Right forelimb (tissue), 1 donor: ENCODE measurements at regions not wholly inside any gene's neighbourhood (a gene's known extent, or its start where the extent isn't known, plus 50 kb on each side); places are given as distances from the start of the nearest gene placed in this dataset.
"Not testable (repeated sequence)": the region's sequence is repeated elsewhere in the genome, so short reads cannot be mapped to it uniquely, and the experiment has no call there.

Source experiments
- DNase-seq: peaks from one replicate; pipeline ENCODE4 v3.0.0-alpha.2; 2018

DNA sequence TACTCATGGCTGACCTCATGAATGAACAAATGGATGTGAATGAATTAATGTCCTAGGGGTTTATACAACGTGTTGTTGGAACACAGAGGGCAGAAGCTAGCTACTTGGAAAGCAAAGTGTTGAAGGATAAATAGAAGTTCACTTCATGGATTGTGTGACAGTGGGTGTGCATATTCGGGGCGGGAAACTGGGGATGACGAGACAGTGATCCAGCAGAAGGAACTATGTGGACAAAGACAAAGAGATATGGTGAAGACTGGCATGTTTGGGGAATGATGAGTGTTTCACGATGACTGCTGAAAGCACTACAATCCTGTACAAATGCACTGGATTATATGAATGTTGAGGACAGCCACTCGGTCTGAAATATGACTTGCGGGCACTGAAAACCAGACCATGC lies 250.5 kb upstream of the C16orf82 start:
- no peak for DNase-seq

- no peak for DNase-seq
Measured at GRCh38 chr16:26816885-26817571, 249.7 kb upstream of the C16orf82 start.

DNA sequence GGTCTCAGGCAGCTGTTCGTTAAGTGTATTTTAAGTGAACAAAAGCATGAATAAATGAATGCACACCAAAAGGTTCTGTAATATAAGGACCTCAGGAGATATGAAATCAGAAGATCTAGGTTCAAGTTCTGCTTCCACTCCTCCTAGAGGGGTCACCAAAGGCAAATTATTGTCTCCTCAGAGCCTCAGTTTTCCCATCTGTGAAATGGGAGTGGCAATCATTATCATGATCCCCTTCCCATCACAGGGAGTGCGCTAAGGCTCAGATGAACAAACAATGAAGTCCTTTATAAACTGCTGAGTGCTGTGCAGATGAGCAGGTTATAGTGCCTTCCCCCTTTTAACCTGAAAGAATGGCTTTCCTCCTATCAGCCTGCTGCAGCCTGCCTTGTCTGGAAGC lies 248.3 kb upstream of the C16orf82 start:
- DNase-seq: no peak

DNA sequence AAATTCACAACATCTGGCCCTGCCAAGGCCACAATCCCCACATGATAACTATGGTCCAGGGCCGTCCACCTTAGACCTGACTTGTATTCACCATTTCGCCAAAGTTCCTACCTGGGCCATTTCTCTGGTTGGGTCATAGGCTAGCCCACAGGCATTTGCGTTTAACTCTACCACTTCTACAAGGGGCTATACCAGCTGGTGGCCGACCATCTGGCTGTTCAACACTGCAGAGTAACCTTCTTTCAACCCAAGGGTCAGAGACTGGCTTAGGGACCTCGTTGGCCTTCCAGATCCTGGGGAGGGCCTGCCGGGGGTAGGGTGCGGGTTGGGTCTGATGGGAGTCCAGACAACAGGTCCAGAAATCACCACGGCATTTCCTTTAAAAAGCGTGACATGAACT lies 242.3 kb upstream of the C16orf82 start:
- DNase-seq: no peak

DNA sequence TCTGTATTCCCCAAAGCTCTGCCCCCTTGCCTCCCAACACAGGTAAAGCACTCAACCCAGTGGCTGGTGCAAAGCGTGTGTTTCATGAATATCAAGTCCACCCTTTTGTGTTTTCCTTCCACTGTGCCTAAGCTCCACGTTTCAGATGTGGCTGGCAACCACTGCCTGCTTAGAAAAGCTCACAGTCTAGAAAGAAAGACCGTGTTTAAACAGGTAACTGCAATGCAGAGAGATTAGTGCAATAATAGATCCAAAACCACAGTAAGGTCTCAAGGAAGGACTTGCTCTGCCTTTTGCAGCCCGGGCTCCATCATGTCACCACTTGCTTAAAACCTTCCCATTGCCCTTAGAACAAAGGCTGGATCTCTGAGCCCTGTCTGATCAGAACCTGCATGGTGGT lies 240.2 kb upstream of the C16orf82 start:
- DNase-seq: no peak

- DNase-seq: no peak
Measured at GRCh38 chr16:26827386-26827785, 239.3 kb upstream of the C16orf82 start.

DNA sequence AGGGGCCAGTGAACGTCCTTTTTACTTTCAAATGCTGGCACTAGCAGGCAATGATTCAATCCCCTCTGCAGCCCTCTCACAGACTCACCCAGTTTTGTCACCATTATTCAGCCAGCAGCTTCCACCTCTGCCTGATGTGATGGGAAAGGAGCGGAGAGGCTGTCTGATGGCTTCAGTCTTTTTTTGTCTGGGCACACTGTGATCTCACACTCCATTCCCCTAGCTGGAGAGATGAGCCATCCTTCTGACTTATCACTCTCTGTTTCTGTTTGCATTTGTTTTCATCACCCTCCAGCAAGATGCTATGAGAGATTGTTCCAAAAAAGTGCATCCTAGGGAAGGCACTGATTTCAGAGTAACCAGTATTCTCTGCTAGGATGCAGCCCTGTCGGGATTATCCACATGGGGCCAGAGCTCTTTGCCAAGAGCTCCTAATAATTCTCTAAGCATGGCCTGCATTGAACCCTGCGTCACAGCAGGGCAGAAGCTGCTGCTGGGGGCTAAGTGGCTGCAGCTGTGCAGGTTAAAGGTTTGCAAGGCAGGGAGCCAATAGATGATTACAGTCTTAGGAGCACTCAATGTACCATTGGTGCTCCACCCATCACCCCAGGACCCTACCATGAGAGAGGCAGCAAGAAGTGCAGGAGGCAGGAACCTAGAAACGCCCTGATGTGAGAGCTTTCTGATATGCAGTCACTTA lies 236.1 kb upstream of the C16orf82 start:
- DNase-seq: no peak

GRCh38 chr16:26836114-26836513 lies 230.6 kb upstream of the C16orf82 start:
- DNase-seq: not testable (repeated sequence)

- DNase-seq: no peak
Measured at GRCh38 chr16:26838931-26839330, 227.8 kb upstream of the C16orf82 start.

GRCh38 chr16:26840691-26841090 lies 226.0 kb upstream of the C16orf82 start:
- DNase-seq: no peak

DNA sequence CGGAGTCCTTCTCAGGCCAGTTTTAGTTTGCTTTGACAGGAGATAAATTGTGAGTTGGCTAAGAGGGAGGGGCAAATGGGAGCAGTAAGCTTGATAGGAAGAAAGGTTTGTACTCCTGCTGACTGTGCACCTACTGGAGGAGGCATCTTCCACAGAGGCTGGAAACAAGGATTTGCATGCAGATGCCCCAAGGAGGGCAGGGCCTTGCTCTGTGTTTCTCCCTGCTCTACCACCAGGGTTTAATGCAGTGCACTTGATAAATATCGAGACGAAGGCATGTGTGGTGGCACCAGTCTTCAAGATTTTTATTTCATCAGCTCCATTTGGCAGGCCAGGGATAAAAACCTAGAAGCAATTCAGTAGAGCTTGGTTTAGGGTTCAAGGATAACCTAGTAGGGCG lies 210.5 kb upstream of the C16orf82 start:
- DNase-seq: no peak

- DNase-seq: no peak
Measured at GRCh38 chr16:26856791-26857190, 209.9 kb upstream of the C16orf82 start.

DNA sequence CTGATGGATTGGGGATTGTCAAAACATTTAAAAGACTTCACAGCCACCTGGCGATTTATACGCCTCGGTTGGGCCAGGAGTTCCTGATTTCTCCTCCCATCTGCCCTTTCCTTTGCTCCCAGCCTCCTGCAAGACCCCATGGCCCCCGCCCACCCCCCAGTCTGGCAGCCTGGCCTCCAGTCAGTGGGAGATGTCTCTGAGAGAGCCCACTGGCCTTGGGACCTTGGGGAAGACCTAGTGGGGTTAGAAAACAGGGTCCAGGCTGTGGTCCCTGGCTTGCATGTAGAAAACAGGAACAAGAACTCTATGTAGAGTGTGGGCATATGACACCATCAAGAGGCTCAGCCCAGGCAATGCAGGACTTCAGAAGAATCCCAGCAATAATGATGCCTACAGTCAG lies 209.4 kb upstream of the C16orf82 start:
- no peak for DNase-seq

DNA sequence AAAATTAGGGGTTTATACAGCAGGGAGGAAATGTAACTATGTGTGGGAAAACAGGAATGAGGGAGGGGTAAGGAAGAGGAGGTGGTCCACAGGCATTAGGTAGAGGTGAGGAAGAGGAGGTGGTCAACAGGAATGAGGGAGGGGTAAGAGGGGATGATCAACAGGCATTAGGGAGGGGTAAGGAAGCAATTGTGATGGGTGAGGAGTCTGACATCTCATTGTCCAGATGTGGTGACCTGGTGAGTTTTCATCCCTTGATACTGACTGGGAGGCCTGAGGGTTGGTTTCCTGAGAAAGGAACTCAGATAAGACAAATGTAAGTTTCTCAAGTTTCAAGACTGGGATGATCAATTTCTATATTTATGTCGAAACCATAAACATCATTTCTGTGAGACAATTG lies 206.2 kb upstream of the C16orf82 start:
- DNase-seq: no peak

- DNase-seq: no peak
Measured at GRCh38 chr16:26863931-26864330, 202.8 kb upstream of the C16orf82 start.

DNA sequence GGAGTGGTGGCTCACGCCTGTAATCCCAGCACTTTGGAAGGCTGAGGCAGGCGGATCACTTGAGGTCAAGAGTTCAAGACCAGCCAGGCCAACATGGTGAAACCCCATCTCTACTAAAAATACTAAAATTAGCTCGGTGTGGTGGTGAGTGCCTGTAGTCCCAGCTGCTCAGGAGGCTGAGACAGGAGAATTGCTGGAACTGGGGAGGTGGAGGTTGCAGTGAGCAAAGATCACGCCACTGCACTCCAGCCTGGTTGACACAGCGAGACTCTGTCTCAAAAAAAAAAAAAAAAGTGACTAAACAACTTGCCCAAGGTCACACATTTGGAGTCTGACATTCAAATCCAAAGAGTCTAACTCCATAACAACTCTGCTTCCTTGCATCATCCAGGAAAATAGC lies 192.4 kb upstream of the C16orf82 start:
- DNase-seq: not testable (repeated sequence)

DNA sequence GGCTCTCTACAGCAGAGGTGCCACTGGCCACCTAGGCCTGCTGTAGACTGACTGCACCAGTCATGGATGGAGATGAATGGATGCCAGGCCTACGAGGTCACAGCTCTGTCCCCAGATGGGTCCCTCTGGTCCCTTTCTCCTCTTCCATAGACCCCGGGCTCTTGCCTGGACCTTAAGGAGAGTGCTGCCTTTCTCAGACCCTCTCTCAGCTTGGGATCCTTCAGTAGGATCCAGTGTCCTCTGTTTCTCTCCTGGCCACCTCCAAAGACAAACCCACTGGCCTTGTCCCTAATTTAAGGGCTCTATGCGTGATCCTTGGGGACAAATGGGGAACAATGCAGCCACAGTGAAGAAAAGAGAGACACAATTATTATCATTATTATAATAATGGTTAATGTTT lies 189.3 kb upstream of the C16orf82 start:
- DNase-seq: no peak

- no peak for DNase-seq
Measured at GRCh38 chr16:26885674-26886073, 181.1 kb upstream of the C16orf82 start.

GRCh38 chr16:26889740-26890139 lies 177.0 kb upstream of the C16orf82 start:
- no peak for DNase-seq

GRCh38 chr16:26898200-26898599 lies 168.5 kb upstream of the C16orf82 start:
- DNase-seq: no peak

DNA sequence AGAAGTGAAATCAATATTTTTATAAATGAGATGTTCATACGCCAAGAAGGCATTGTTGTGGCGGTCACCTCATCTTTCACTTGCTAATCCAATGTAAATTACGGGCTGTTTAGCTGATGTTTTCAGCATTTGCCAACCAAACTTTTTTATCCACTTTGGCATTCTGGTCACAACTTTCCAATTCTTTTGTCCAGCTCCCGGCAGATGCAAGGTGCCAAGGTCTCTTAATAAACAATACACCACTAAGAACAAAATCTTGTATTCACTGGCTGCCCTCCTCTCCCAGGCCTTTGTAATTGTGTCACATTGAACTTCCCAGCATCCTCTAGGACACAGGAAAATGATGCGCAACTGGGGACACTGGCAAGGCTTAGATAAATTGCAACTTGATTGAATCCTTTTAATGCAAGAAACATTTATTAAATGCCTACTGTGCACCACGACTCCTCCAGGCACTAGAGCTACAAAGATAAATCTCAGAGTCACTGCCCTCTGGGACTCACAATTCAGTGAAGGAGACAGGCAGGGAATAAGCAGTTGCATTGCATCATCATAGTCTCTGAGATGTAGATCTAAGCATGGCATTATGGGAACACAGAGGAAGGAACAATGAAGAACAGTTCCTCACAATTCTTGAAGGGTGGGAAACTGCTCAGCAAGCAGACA lies 165.4 kb upstream of the C16orf82 start:
- DNase-seq: no peak

- DNase-seq: no peak
Measured at GRCh38 chr16:26901983-26902382, 164.7 kb upstream of the C16orf82 start.

DNA sequence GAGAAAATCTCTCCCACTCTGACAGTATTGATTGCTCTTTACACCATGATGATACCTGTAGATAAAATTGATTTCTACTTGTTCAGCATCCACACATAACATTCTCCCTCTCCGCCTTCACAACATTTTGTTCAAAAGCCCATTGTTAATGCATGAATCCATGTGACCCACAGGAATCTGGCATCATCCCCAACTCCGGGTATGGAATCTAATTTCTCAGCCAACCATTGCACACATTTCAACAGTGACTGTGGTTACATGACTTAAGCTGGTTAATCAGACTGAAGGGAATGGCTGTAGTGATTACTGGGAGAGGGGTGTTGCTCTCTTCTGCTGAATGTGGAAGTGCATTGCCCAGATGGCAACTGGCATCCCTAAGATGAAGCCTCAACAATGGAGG lies 161.4 kb upstream of the C16orf82 start:
- DNase-seq: no peak

DNA sequence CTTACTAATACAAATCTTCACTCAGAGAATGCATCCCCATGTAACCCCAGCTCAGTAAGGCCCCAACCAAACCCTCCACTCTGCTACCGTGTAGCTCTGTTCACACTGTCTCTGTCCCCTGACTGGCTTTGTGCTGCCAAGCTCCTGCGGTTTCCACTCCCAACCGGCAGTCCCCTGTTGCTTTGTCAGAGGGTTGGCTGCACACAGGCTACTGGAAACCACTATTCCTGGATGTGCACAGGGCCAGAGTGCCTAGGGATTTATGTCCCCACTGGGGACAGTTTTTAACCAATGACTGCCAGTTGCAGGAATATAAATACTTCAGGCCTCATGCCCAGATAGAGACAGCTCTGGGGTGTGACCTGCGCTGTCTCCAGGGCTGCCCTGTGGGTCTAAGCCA lies 157.1 kb upstream of the C16orf82 start:
- DNase-seq: no peak
